Fibroblast of pulmonary artery (primary cell): ENCODE measurements at regions not wholly inside any gene's neighbourhood (a gene's known extent, or its start where the extent isn't known, plus 50 kb on each side); places are given as distances from the start of the nearest gene placed in this dataset.
"Not testable (repeated sequence)": the region's sequence is repeated elsewhere in the genome, so short reads cannot be mapped to it uniquely, and the experiment has no call there.

Experiments
- DNase-seq: peaks from one replicate; pipeline ENCODE4 v3.0.0-alpha.2; 2010; ENCODE audit warnings: low read depth
- H3K4me3 ChIP-seq: replicated peaks from 2 replicates; pipeline ENCODE4 v1.5.1; 2011; ENCODE audit warnings: low read depth, mild to moderate bottlenecking, control low read depth, low read length, moderate library complexity
- TF ChIP-seq, protein P1 (sequence below): IDR thresholded peaks from 2 replicates; pipeline ENCODE4 v1.5.1; 2011; ENCODE audit warnings: mild to moderate bottlenecking, control low read depth, low read length, inconsistent platforms; ENCODE audit errors: missing control alignments

DNA sequence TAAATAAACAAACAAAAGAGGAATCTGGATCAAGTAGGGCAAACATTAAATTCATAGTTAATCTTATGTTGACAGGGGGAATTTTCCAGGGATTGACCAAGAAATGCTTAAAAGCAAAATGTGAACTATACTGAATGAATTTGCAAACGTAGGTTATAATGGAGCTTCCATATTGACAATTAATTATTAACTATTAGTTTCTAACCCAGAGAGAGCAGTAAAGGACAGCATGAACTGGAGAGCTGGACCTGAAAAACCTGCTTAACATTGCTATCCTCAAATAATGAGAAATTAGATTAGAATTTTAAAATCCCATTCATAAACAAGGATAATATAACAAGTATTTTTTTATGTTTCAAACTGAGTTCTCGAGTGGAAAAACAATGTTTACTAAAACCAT lies 1089.6 kb downstream of the DNAJB9 start:
- H3K4me3 ChIP-seq, result no peak overlapping the region
- no peak for DNase-seq
- TF ChIP-seq, protein P1, sequence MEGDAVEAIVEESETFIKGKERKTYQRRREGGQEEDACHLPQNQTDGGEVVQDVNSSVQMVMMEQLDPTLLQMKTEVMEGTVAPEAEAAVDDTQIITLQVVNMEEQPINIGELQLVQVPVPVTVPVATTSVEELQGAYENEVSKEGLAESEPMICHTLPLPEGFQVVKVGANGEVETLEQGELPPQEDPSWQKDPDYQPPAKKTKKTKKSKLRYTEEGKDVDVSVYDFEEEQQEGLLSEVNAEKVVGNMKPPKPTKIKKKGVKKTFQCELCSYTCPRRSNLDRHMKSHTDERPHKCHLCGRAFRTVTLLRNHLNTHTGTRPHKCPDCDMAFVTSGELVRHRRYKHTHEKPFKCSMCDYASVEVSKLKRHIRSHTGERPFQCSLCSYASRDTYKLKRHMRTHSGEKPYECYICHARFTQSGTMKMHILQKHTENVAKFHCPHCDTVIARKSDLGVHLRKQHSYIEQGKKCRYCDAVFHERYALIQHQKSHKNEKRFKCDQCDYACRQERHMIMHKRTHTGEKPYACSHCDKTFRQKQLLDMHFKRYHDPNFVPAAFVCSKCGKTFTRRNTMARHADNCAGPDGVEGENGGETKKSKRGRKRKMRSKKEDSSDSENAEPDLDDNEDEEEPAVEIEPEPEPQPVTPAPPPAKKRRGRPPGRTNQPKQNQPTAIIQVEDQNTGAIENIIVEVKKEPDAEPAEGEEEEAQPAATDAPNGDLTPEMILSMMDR, result no peak

DNA sequence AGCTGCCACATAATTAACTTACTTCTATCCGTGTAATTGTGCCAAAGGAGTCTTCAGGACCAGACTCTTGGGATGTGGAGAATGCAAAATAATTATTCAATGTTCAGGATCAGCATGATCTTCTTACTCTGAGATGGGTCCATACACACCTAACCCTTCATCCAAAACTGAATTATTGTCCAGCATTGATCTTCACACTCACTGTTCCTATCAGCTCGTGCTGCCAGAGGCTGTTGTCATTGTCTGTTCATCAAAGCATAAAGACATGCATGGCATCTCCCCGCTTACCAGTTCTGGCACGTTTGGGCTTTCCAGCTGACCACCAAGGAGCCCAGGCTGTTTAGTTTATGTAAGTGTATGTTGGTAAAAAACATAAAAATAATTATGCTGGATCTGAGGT lies 1090.7 kb downstream of the DNAJB9 start:
- TF ChIP-seq, protein P1, result no peak

DNA sequence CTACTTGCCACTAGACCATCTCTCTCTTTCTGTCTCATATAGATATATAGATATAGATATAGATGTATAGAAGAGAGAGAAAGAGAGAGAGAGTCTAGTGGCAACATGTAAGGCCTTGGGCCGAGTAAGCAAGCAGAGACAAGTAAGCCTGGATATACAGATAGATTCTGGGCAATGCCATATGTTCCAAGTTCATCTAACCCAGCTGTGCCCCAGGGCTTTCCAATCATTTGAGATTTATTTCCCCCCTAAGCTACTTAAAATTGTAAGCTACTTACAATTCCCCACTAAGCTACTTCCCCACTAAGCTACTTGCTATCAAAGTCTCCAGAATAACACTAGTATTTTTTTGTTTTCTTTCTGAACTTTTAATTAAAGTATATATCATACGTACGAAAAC lies 1094.1 kb downstream of the DNAJB9 start:
- no peak for DNase-seq
- TF ChIP-seq, protein P1, result no peak
- no peak overlapping the region for H3K4me3 ChIP-seq

More for the DNA sequence above, 1090.7 kb downstream of the DNAJB9 start:
- no peak for DNase-seq
- H3K4me3 ChIP-seq, result no peak overlapping the region

DNA sequence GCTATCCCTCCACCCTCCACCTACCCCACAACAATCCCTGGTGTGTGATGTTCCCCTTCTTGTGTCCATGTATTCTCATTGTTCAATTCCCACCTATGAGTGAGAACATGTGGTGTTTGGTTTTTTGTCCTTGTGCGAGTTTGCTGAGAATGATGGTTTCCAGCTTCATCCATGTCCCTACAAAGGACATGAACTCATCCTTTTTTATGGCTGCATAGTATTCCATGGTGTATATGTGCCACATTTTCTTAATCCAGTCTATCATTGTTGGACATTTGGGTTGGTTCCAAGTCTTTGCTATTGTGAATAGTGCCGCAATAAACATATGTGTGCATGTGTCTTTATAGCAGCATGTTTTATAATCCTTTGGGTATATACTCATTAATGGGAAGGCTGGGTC lies 1117.6 kb downstream of the DNAJB9 start:
- DNase-seq, H3K4me3 ChIP-seq: not testable (repeated sequence)

DNA sequence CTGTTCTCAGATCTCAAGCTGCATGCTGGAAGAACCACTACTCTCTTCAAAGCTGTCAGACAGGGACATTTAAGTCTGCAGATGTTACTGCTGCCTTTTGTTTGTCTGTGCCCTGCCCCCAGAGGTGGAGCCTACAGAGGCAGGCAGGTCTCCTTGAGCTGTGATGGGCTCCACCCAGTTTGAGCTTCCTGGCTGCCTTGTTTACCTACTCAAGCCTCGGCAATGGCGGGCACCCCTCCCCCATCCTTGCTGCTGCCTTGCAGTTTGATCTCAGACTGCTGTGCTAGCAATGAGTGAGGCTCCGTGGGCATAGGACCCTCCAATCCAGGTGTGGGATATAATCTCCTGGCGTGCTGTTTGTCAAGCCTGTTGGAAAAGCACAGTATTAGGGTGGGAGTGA lies 1122.9 kb downstream of the DNAJB9 start:
- DNase-seq, H3K4me3 ChIP-seq: not testable (repeated sequence)

DNA sequence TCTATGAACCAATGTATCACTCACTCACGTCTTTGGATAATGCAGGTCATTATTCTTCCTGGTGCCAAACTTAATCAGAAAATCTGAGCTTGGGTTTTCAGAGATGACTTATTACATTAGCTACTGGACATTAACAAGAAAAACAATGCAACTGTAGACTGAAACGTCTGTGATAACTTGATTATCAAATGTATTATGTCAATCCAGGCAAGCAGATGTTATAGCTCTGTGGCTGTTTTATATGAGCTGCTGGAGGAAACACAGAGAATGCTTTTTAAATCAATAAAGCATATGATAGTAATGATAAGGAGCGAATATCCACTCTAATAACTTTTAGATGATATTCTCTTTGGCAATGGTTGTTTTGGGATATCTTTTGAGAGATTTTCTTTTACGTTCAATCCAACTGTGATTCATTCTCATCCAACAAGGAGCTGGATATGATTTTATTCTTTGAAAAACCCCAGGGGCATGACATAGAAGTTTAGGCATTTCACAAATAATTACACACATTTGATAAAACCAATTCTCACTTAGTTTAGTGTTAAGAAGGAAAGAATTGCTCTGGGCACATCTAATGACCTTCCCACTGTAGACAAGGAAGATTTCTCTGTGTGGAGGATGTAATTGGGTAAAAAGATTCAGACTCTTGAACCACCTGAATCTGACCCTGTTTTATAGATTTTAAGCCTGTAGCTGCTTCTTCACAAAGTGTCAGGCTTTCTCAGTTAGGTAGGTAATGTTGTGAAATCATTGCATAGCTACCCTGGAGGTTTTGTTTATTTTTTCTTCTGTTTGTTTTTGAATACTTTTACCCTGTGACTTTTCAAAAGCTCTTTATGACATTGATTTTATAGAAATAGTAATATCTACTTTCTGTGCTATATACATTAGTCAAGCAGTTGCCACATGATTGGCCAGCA lies 1124.7 kb downstream of the DNAJB9 start:
- no peak overlapping the region for H3K4me3 ChIP-seq
- TF ChIP-seq, protein P1, result no peak
- DNase-seq, result no peak

DNA sequence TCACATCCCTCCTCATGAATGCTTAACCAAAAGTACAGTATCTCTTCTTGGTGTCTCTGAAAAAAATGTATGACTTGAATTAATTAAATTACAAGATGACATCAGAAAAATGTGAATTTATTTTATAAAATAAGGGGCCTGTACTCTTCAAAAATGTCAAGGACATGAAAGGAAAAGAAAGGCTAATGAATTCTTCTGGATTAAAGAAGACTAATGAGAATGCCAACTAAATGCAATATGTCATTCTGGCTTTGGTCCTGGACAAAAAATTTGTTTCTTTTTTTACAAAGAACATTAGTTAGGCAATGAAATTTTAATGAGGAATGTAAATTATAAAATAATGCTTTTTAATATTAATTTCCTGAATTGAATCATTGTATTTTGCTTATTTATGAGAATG lies 1125.7 kb downstream of the DNAJB9 start:
- no peak for DNase-seq
- H3K4me3 ChIP-seq, result no peak overlapping the region
- TF ChIP-seq, protein P1, result no peak

DNA sequence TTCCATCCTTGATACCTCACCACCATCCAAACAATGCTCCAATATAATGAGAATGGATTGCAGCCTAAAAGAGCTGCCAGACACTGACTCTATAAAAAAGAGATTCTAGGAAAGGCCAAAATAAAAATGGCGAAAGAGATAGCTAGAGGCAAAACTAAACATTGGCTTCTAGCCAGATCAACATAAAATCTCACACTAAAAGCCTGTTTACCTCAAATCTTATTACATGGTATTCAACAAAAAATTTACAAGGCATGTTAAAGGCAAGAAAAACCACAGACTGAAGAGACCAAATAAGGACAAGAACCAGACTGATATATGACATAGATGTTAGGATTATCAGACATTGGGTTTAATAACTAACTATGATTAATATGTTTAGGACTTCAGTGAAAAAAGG lies 1127.0 kb downstream of the DNAJB9 start:
- H3K4me3 ChIP-seq, result no peak overlapping the region
- no peak for DNase-seq
- TF ChIP-seq, protein P1, result no peak
